ENCODE measurements at regions not wholly inside any gene's neighbourhood (a gene's known extent, or its start where the extent isn't known, plus 50 kb on each side); places are given as distances from the start of the nearest gene placed in this dataset.

DNA sequence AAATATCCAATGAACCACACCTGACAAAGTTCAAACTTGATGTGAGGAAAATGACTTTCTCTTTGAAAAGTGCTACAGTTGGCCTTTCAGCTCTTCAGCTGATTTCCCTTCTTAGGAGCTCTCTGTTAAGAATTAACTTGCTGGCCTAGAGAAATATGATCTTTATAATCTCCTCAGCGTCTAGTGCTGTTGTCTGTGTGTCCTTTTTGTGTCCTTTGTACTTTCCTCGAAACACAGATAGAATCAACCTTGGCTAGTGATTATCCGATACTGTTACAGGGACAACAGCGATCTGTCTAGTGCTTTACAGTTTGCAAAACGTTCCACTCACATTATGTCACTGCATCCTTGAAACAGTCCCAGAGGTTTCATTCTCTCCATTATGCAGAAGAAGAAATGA, 162.8 kb upstream of the RMST start:
- Histone ChIP-seq H3K36me3 (ENCODE audit: control insufficient read depth, insufficient read depth, low read length) (no peaks in the 10 kb centered on the region), H3K9ac (ENCODE audit: low read length) (no peak overlapping the region), H3K27me3 (ENCODE audit: control insufficient read depth, insufficient read depth, low read length) (no peaks in the 10 kb centered on the region), H3K9me3 (ENCODE audit: control insufficient read depth, insufficient read depth, low read depth, low read length) (peaks cover 13% of the 10 kb centered on the region), H3K4me3 (ENCODE audit: low read depth, low read length) (no peak overlapping the region), H3K27ac (ENCODE audit: low read depth, low read length) (no peak overlapping the region), H3K4me1 (ENCODE audit: control insufficient read depth, insufficient read depth, low read length) (peaks cover 6% of the 10 kb centered on the region; the same call in 1 of the 2 replicates)

DNA sequence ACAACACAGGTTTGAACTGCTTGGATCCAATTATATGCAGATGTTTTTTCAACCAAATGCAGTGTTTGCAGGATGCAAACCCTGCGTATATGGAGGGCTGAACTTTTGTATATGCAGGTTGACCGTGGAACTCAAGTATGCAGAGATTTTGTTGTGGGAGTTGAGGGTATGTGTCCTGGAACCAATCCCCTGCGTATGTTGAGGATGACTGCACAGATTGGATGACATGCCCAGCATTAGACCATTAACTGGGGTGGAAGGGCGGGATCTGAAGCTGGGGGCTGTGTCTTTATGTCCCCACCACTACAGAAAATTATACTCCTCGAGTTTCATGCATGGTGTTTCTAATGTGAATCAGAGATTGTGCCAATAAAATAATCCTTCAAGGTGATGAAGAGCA, 162.2 kb upstream of the RMST start:
- no peaks in the 10 kb centered on the region for H3K36me3 ChIP-seq (ENCODE audit: control insufficient read depth, insufficient read depth, low read length)
- H3K27me3 ChIP-seq (ENCODE audit: control insufficient read depth, insufficient read depth, low read length), result no peaks in the 10 kb centered on the region
- H3K9ac ChIP-seq (ENCODE audit: low read length), result no peak overlapping the region
- H3K27ac ChIP-seq (ENCODE audit: low read depth, low read length), result no peak overlapping the region
- peaks cover 6% of the 10 kb centered on the region; the same call in 1 of the 2 replicates for H3K4me1 ChIP-seq (ENCODE audit: control insufficient read depth, insufficient read depth, low read length)
- peaks cover 7% of the 10 kb centered on the region for H3K9me3 ChIP-seq (ENCODE audit: control insufficient read depth, insufficient read depth, low read depth, low read length)
- H3K4me3 ChIP-seq (ENCODE audit: low read depth, low read length), result no peak overlapping the region

DNA sequence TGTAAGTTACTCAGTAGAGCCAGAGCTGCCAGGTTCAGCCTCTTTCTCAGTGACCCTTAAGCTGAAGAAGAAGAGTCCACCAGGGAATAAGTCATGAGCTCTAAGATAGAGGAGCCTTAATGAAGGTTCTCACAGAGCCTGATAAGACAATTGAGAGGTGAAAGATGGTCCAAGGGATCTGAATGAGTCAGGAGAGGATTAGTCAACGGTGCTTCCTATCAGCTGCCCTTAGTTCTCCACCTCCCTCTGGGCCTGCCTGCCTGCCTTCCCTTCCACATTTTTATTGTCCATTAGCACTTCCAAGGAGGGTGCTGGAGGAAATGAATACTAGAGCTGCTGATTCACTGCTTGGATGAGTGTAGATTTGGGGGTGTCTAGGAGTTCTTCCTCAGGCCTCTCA, 161.7 kb upstream of the RMST start:
- peaks cover 6% of the 10 kb centered on the region; the same call in 1 of the 2 replicates for H3K4me1 ChIP-seq (ENCODE audit: control insufficient read depth, insufficient read depth, low read length)
- H3K27ac ChIP-seq (ENCODE audit: low read depth, low read length), result no peak overlapping the region
- 0 out of 2 replicates have a peak, but pooled peaks cover 4% of the 10 kb centered on the region for H3K9me3 ChIP-seq (ENCODE audit: control insufficient read depth, insufficient read depth, low read depth, low read length)
- no peak overlapping the region for H3K9ac ChIP-seq (ENCODE audit: low read length)
- H3K4me3 ChIP-seq (ENCODE audit: low read depth, low read length), result no peak overlapping the region
- no peaks in the 10 kb centered on the region for H3K36me3 ChIP-seq (ENCODE audit: control insufficient read depth, insufficient read depth, low read length)
- no peaks in the 10 kb centered on the region for H3K27me3 ChIP-seq (ENCODE audit: control insufficient read depth, insufficient read depth, low read length)

DNA sequence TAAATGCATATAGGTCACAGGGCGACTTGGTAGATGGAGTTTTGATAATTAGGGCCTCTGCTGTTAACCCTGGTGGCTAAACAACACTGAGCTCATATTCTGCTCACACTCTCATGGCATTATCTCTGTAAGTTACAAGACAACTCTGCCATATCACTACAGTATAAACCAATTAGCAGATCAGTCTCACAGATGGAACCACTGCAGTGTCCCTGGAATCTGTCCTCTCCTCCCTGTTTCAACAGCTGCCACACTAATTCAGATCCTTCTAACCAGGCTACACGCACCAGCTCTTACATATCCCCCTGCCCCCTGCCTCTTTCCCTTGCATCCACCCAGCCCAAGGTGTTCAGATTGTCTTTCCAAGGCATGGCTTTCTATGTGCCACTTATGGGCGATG, 161.0 kb upstream of the RMST start:
- no peaks in the 10 kb centered on the region for H3K36me3 ChIP-seq (ENCODE audit: control insufficient read depth, insufficient read depth, low read length)

GRCh38 chr12:97305651-97306050, 157.0 kb upstream of the RMST start:
- Histone ChIP-seq H3K27ac (ENCODE audit: low read depth, low read length) (no peak overlapping the region), H3K4me1 (ENCODE audit: control insufficient read depth, insufficient read depth, low read length) (peaks cover 6% of the 10 kb centered on the region; the same call in 1 of the 2 replicates), H3K36me3 (ENCODE audit: control insufficient read depth, insufficient read depth, low read length) (no peaks in the 10 kb centered on the region), H3K27me3 (ENCODE audit: control insufficient read depth, insufficient read depth, low read length) (no peaks in the 10 kb centered on the region), H3K9ac (ENCODE audit: low read length) (no peak overlapping the region), H3K9me3 (ENCODE audit: control insufficient read depth, insufficient read depth, low read depth, low read length) (no peaks in the 10 kb centered on the region), H3K4me3 (ENCODE audit: low read depth, low read length) (no peak overlapping the region)

More for the DNA sequence above, 161.0 kb upstream of the RMST start:
- no peak overlapping the region for H3K27ac ChIP-seq (ENCODE audit: low read depth, low read length)
- H3K9me3 ChIP-seq (ENCODE audit: control insufficient read depth, insufficient read depth, low read depth, low read length), result no peaks in the 10 kb centered on the region
- no peak overlapping the region for H3K9ac ChIP-seq (ENCODE audit: low read length)
- H3K4me3 ChIP-seq (ENCODE audit: low read depth, low read length), result no peak overlapping the region
- no peaks in the 10 kb centered on the region for H3K27me3 ChIP-seq (ENCODE audit: control insufficient read depth, insufficient read depth, low read length)
- H3K4me1 ChIP-seq (ENCODE audit: control insufficient read depth, insufficient read depth, low read length), result peaks cover 6% of the 10 kb centered on the region; the same call in 1 of the 2 replicates

- Histone ChIP-seq H3K27me3 (ENCODE audit: control insufficient read depth, insufficient read depth, low read length) (no peaks in the 10 kb centered on the region), H3K9ac (ENCODE audit: low read length) (no peak overlapping the region), H3K27ac (ENCODE audit: low read depth, low read length) (no peak overlapping the region), H3K9me3 (ENCODE audit: control insufficient read depth, insufficient read depth, low read depth, low read length) (no peaks in the 10 kb centered on the region), H3K4me3 (ENCODE audit: low read depth, low read length) (no peak overlapping the region), H3K4me1 (ENCODE audit: control insufficient read depth, insufficient read depth, low read length) (peaks cover 2% of the 10 kb centered on the region; the same call in 1 of the 2 replicates), H3K36me3 (ENCODE audit: control insufficient read depth, insufficient read depth, low read length) (no peaks in the 10 kb centered on the region)
These were observed 156.5 kb upstream of the RMST start for GRCh38 chr12:97306147-97306546.

DNA sequence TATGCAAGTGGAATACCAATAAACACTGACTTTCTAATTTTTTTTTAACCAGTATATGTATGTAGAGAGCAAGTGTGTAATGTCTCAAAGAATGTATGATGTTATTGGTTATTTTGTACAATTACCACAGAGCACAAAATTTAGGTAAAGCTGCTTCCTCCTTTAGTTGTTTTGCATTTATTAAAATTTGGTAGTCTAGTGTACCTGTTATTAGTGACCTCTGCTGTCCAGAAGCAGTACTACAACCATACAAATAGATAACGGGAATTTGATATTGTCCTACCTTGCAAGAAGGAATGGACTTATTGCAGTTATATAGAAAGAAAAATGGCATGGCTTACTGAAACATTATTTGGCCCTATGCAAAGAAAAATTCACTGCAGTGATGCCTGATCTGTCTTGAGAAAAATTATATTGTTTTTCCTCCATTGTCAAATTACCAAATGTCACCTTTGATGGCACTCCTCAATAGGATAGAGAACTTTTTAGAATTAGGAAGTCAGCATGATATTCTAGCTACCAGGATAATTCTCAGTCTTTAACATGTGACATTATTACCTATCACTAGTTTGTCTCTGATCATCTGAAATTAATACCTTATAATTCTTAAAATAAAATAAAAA, 153.9 kb upstream of the RMST start:
- Histone ChIP-seq H3K9me3 (ENCODE audit: control insufficient read depth, insufficient read depth, low read depth, low read length) (no peaks in the 10 kb centered on the region), H3K4me1 (ENCODE audit: control insufficient read depth, insufficient read depth, low read length) (peaks cover 22% of the 10 kb centered on the region), H3K4me3 (ENCODE audit: low read depth, low read length) (no peak overlapping the region), H3K27me3 (ENCODE audit: control insufficient read depth, insufficient read depth, low read length) (no peaks in the 10 kb centered on the region), H3K9ac (ENCODE audit: low read length) (no peak overlapping the region), H3K36me3 (ENCODE audit: control insufficient read depth, insufficient read depth, low read length) (no peaks in the 10 kb centered on the region), H3K27ac (ENCODE audit: low read depth, low read length) (no peak overlapping the region)

- no peaks in the 10 kb centered on the region for H3K27me3 ChIP-seq (ENCODE audit: control insufficient read depth, insufficient read depth, low read length)
- H3K4me1 ChIP-seq (ENCODE audit: control insufficient read depth, insufficient read depth, low read length), result peaks cover 24% of the 10 kb centered on the region
- no peak overlapping the region for H3K4me3 ChIP-seq (ENCODE audit: low read depth, low read length)
- no peaks in the 10 kb centered on the region for H3K36me3 ChIP-seq (ENCODE audit: control insufficient read depth, insufficient read depth, low read length)
- H3K27ac ChIP-seq (ENCODE audit: low read depth, low read length), result no peak overlapping the region
- H3K9ac ChIP-seq (ENCODE audit: low read length), result no peak overlapping the region
- no peaks in the 10 kb centered on the region for H3K9me3 ChIP-seq (ENCODE audit: control insufficient read depth, insufficient read depth, low read depth, low read length)
These were observed 152.7 kb upstream of the RMST start for GRCh38 chr12:97309921-97310320.

DNA sequence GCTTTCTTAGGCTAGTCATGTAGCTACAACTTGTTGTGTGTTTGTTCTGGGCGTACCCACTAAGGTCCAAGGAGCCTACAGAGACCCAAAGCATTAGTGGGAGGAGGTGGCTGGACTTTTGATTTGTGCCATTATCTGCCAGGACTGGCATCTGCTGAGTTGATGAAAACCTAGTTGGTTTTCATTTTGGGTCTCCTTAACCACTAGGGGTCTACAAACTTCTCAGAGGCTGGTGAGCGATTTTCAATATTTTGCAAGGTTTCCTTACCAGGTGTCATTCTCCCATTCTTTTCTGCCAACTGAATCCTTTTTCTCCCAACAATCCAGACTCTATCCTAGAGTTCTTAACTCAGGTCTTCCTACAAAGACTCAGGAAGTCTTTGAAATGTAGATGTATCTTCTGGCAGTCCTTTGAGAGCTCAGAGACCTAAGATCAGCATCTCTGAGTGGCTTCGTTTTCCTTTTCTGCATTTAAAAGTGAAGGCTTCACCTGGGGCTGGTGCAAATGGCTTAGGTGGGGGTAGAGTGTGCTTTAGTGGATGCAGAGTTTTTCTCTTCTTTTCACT, 150.0 kb upstream of the RMST start:
- Histone ChIP-seq H3K36me3 (ENCODE audit: control insufficient read depth, insufficient read depth, low read length) (no peaks in the 10 kb centered on the region), H3K9ac (ENCODE audit: low read length) (no peak overlapping the region), H3K4me1 (ENCODE audit: control insufficient read depth, insufficient read depth, low read length) (peaks cover 24% of the 10 kb centered on the region), H3K4me3 (ENCODE audit: low read depth, low read length) (no peak overlapping the region; the same call in 1 of the 2 replicates), H3K27me3 (ENCODE audit: control insufficient read depth, insufficient read depth, low read length) (no peaks in the 10 kb centered on the region), H3K9me3 (ENCODE audit: control insufficient read depth, insufficient read depth, low read depth, low read length) (no peaks in the 10 kb centered on the region), H3K27ac (ENCODE audit: low read depth, low read length) (no peak overlapping the region; the same call in 1 of the 2 replicates)

- Histone ChIP-seq H3K27ac (ENCODE audit: low read depth, low read length) (no peak overlapping the region; the same call in 1 of the 2 replicates), H3K9ac (ENCODE audit: low read length) (peak overlapping the region; percentile 33), H3K4me1 (ENCODE audit: control insufficient read depth, insufficient read depth, low read length) (peaks cover 24% of the 10 kb centered on the region), H3K36me3 (ENCODE audit: control insufficient read depth, insufficient read depth, low read length) (no peaks in the 10 kb centered on the region), H3K4me3 (ENCODE audit: low read depth, low read length) (no peak overlapping the region; the same call in 1 of the 2 replicates), H3K27me3 (ENCODE audit: control insufficient read depth, insufficient read depth, low read length) (no peaks in the 10 kb centered on the region), H3K9me3 (ENCODE audit: control insufficient read depth, insufficient read depth, low read depth, low read length) (no peaks in the 10 kb centered on the region)
These were observed 149.0 kb upstream of the RMST start for GRCh38 chr12:97313471-97314190.

DNA sequence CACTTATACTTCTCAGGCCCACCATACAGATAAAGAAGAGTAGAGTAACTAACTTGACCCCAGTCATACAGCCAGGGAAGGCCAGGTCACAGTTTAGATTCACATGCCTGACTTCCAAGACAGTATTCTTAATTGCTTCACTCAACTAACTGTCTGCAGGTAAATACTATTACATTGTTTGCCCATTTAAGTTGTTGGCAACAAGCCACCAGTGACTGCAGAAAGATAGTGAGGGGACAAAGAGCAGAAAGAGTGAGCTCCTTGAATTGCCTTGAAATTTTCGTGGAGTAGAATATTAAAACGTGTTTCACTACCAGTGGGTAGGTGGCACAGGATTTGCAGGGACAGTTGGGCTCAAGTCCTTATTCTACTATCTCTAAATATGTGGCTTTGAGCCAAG, 146.3 kb upstream of the RMST start:
- no peak overlapping the region for H3K9ac ChIP-seq (ENCODE audit: low read length)
- no peak overlapping the region for H3K4me3 ChIP-seq (ENCODE audit: low read depth, low read length)
- peaks cover 27% of the 10 kb centered on the region for H3K4me1 ChIP-seq (ENCODE audit: control insufficient read depth, insufficient read depth, low read length)
- H3K36me3 ChIP-seq (ENCODE audit: control insufficient read depth, insufficient read depth, low read length), result no peaks in the 10 kb centered on the region
- H3K9me3 ChIP-seq (ENCODE audit: control insufficient read depth, insufficient read depth, low read depth, low read length), result no peaks in the 10 kb centered on the region
- H3K27ac ChIP-seq (ENCODE audit: low read depth, low read length), result no peak overlapping the region
- H3K27me3 ChIP-seq (ENCODE audit: control insufficient read depth, insufficient read depth, low read length), result no peaks in the 10 kb centered on the region

Measured in HUES6 (cell line).